H1 (cell line): ENCODE measurements at regions not wholly inside any gene's neighbourhood (a gene's known extent, or its start where the extent isn't known, plus 50 kb on each side); places are given as distances from the start of the nearest gene placed in this dataset.

ENCODE experiments used
- CTCF ChIA-PET: fragments of 300-600 bp; sonication (Branson Sonifier 250); formaldehyde crosslinking; loops from one replicate; lab custom pipeline; 2021; ENCODE audit not compliant: partially characterized antibody; lab: Charles Lee
- POLR2A ChIA-PET: fragments of 300-600 bp; sonication (Branson Sonifier 250); formaldehyde crosslinking; loops from one replicate; lab custom pipeline; 2021; ENCODE audit warnings: inconsistent platforms; ENCODE audit not compliant: partially characterized antibody; lab: Charles Lee
- DNase-seq, 2 experiments: peaks; one replicate each; pipeline versions ENCODE4 v3.0.0 to v3.0.0-alpha.2; 2010 to 2022; ENCODE audit warnings: low spot score in 2 of 2, low read depth in 1 of 2, mixed read lengths in 1 of 2
- FAIRE-seq: peaks from 2 replicates; lab custom pipeline; 2011; peaks lifted over from hg19 to GRCh38; lab: Jason Lieb, UNC
- H2AFZ ChIP-seq: 2 replicates; pipeline ENCODE4 v1.8.1; 2012; ENCODE audit warnings: low read length, inconsistent platforms
- H2AK5ac ChIP-seq: 2 replicates; pipeline ENCODE4 v1.6.1; 2013; ENCODE audit warnings: low read depth, low read length
- H2BK120ac ChIP-seq: replicated peaks from 2 replicates; pipeline ENCODE3; 2013; ENCODE audit warnings: low read depth, low read length, inconsistent platforms
- H2BK12ac ChIP-seq: 2 replicates; pipeline ENCODE4 v1.6.1; 2013; ENCODE audit warnings: low read depth, low read length
- H2BK15ac ChIP-seq: 2 replicates; pipeline ENCODE4 v1.6.1; 2013; ENCODE audit warnings: low read length
- H2BK20ac ChIP-seq: 2 replicates; pipeline ENCODE4 v1.6.1; 2013; ENCODE audit warnings: low read length
- H2BK5ac ChIP-seq: 2 replicates; pipeline ENCODE4 v1.6.1; 2013; ENCODE audit warnings: low read depth, low read length
- H3K14ac ChIP-seq: 2 replicates; pipeline ENCODE4 v1.6.1; 2013; ENCODE audit warnings: inconsistent platforms; ENCODE audit not compliant: insufficient read length
- H3K18ac ChIP-seq: 2 replicates; pipeline ENCODE4 v1.6.1; 2013; ENCODE audit warnings: low read length; ENCODE audit errors: extremely low read depth
- H3K23ac ChIP-seq: 2 replicates; pipeline ENCODE4 v1.6.1; 2013; ENCODE audit warnings: inconsistent platforms; ENCODE audit not compliant: insufficient read length
- H3K23me2 ChIP-seq: 2 replicates; pipeline ENCODE4 v1.6.1; 2013; ENCODE audit warnings: low read depth, low read length
- H3K27ac ChIP-seq: 2 replicates; pipeline ENCODE4 v1.6.1; 2011; ENCODE audit warnings: low read depth, low read length, inconsistent platforms
- H3K27me3 ChIP-seq, 4 experiments: replicated peaks in 1 of 4; 1 replicate in 1 of 4; 2 replicates in 3 of 4; pipeline versions ENCODE4 v1.6.1 to v1.8.1; 2011 to 2013; ENCODE audit warnings: low read length in 3 of 4, mild to moderate bottlenecking in 3 of 4, inconsistent platforms in 2 of 4, mixed read lengths in 2 of 4, moderate library complexity in 1 of 4; ENCODE audit not compliant: control insufficient read depth in 3 of 4, insufficient read depth in 3 of 4; ENCODE audit errors: extremely low read depth in 1 of 4
- H3K36me3 ChIP-seq, 4 experiments: 2 replicates each; pipeline versions ENCODE4 v1.6.1 to v1.8.1; 2011 to 2013; ENCODE audit warnings: mild to moderate bottlenecking in 4 of 4, low read length in 3 of 4, moderate library complexity in 2 of 4, control low read depth in 1 of 4, inconsistent platforms in 1 of 4; ENCODE audit not compliant: insufficient read depth in 4 of 4, control insufficient read depth in 2 of 4
- H3K4ac ChIP-seq: replicated peaks from 2 replicates; pipeline ENCODE3; 2013; ENCODE audit warnings: low read length, low read depth, mixed read lengths, inconsistent platforms; ENCODE audit not compliant: insufficient read length
- H3K4me1 ChIP-seq, 4 experiments: replicated peaks in 1 of 4; 1 replicate in 1 of 4; 2 replicates in 3 of 4; pipeline versions ENCODE4 v1.6.1 to v1.8.1; 2011 to 2013; ENCODE audit warnings: low read length in 3 of 4, inconsistent platforms in 2 of 4, mixed read lengths in 1 of 4; ENCODE audit not compliant: insufficient read depth in 4 of 4, control insufficient read depth in 3 of 4
- H3K4me2 ChIP-seq, 2 experiments: 2 replicates each; pipeline versions ENCODE4 v1.6.1 to v1.8.1; 2011 to 2013; ENCODE audit warnings: low read depth in 2 of 2, low read length in 2 of 2, control low read depth in 1 of 2, inconsistent platforms in 1 of 2, mild to moderate bottlenecking in 1 of 2; ENCODE audit not compliant: insufficient read depth in 1 of 2
- H3K4me3 ChIP-seq, 4 experiments: fragments of 200-600, 300-600 bp in 1 of 4; sonication (generic), shearing (Covaris generic), sonication (Bioruptor Twin) in 1 of 4; 2 replicates each; pipeline versions ENCODE4 v1.5.1 to v1.8.1; 2011 to 2016; ENCODE audit warnings: low read length in 4 of 4, low read depth in 3 of 4, control low read depth in 2 of 4, inconsistent platforms in 2 of 4, mild to moderate bottlenecking in 2 of 4, mixed read lengths in 1 of 4, moderate library complexity in 1 of 4; ENCODE audit not compliant: insufficient read depth in 2 of 4; ENCODE audit errors: extremely low read depth in 1 of 4
- H3K56ac ChIP-seq: replicated peaks from 2 replicates; pipeline ENCODE3; 2013; ENCODE audit warnings: low read depth, mild to moderate bottlenecking, mixed read lengths, low read length, inconsistent platforms; ENCODE audit not compliant: insufficient read length
- H3K79me1 ChIP-seq: 2 replicates; pipeline ENCODE4 v1.6.1; 2013; ENCODE audit warnings: low read depth, low read length, control low read depth
- H3K79me2 ChIP-seq, 2 experiments: 2 replicates each; pipeline versions ENCODE4 v1.6.1 to v1.8.1; 2012 to 2013; ENCODE audit warnings: low read length in 2 of 2, mild to moderate bottlenecking in 2 of 2, inconsistent platforms in 1 of 2; ENCODE audit not compliant: insufficient read depth in 2 of 2, control insufficient read depth in 1 of 2
- H3K9ac ChIP-seq, 4 experiments: replicated peaks in 1 of 4; 1 replicate in 1 of 4; 2 replicates in 3 of 4; pipeline versions ENCODE4 v1.6.1 to v1.8.1; 2011 to 2013; ENCODE audit warnings: low read depth in 3 of 4, low read length in 3 of 4, control low read depth in 2 of 4, mild to moderate bottlenecking in 2 of 4, moderate library complexity in 2 of 4, inconsistent platforms in 1 of 4; ENCODE audit errors: extremely low read depth in 1 of 4
- H3K9me3 ChIP-seq, 2 experiments: 2 replicates each; pipeline versions ENCODE4 v1.6.1 to v1.8.1; 2012 to 2013; ENCODE audit warnings: mild to moderate bottlenecking in 2 of 2, moderate library complexity in 2 of 2, control low read depth in 1 of 2, inconsistent platforms in 1 of 2, low read depth in 1 of 2, low read length in 1 of 2, mixed read lengths in 1 of 2; ENCODE audit not compliant: insufficient read depth in 2 of 2
- H4K20me1 ChIP-seq, 2 experiments: replicated peaks in 1 of 2; 2 replicates each; pipeline versions ENCODE3 to v1.8.1; 2011 to 2013; ENCODE audit warnings: inconsistent platforms in 2 of 2, low read length in 2 of 2, mild to moderate bottlenecking in 1 of 2; ENCODE audit not compliant: insufficient read depth in 2 of 2, control insufficient read depth in 1 of 2
- H4K5ac ChIP-seq: 2 replicates; pipeline ENCODE4 v1.6.1; 2013; ENCODE audit warnings: low read length, low read depth, mixed read lengths, inconsistent platforms; ENCODE audit not compliant: insufficient read length
- H4K8ac ChIP-seq: 2 replicates; pipeline ENCODE4 v1.8.0; 2013; ENCODE audit warnings: mild to moderate bottlenecking, moderate library complexity, low read length, inconsistent platforms; ENCODE audit not compliant: insufficient read depth; ENCODE audit errors: extremely low read depth
- H4K91ac ChIP-seq: replicated peaks from 2 replicates; pipeline ENCODE3; 2013; ENCODE audit warnings: low read length, mixed read lengths, inconsistent platforms; ENCODE audit not compliant: insufficient read length
- BCL11A ChIP-seq, 2 experiments: IDR thresholded peaks; one replicate each; pipeline ENCODE4 v1.6.1; 2011; ENCODE audit warnings: low read depth in 2 of 2, low read length in 2 of 2, mild to moderate bottlenecking in 2 of 2
- E2F6 ChIP-seq: IDR thresholded peaks from 2 replicates; pipeline ENCODE4 v1.6.1; 2012; ENCODE audit warnings: inconsistent platforms
- EP300 ChIP-seq, 2 experiments: IDR thresholded peaks; 1 replicate in 1 of 2; 2 replicates in 1 of 2; pipeline ENCODE4 v1.6.1; 2011 to 2012; ENCODE audit warnings: low read depth in 2 of 2, low read length in 2 of 2, mild to moderate bottlenecking in 2 of 2, borderline replicate concordance in 1 of 2, inconsistent platforms in 1 of 2, moderate library complexity in 1 of 2
- EZH2 ChIP-seq: fragments of 200-600 bp; sonication (generic); IDR thresholded peaks from 2 replicates; pipeline ENCODE4 v1.7.1; 2012; ENCODE audit warnings: low read depth, mild to moderate bottlenecking, moderate library complexity, low read length, inconsistent platforms; ENCODE audit not compliant: severe bottlenecking
- HDAC6 ChIP-seq: IDR thresholded peaks from one replicate; pipeline ENCODE4 v1.7.1; 2012; ENCODE audit warnings: low read depth, mild to moderate bottlenecking, inconsistent platforms, low read length, moderate library complexity
- JUND ChIP-seq: IDR thresholded peaks from 2 replicates; pipeline ENCODE4 v1.6.1; 2011; ENCODE audit warnings: mild to moderate bottlenecking, improper control_type of control experiment, low read length
- KDM5A ChIP-seq: fragments of 200-600 bp; IDR thresholded peaks from 2 replicates; pipeline ENCODE4 v1.7.1; 2012; ENCODE audit warnings: mild to moderate bottlenecking, low read length, inconsistent platforms, mixed read lengths
- RAD21 ChIP-seq, 2 experiments: IDR thresholded peaks in 1 of 2; conservative IDR thresholded peaks in 1 of 2; 2 replicates each; pipeline ENCODE4 v1.6.1; 2011; ENCODE audit warnings: low read depth in 2 of 2, low read length in 2 of 2, improper control_type of control experiment in 1 of 2, inconsistent platforms in 1 of 2, mild to moderate bottlenecking in 1 of 2, moderate library complexity in 1 of 2
- RFX5 ChIP-seq: IDR thresholded peaks from 2 replicates; pipeline ENCODE4 v1.6.1; 2011; ENCODE audit warnings: low read depth, low read length, improper control_type of control experiment, borderline replicate concordance
- RXRA ChIP-seq: IDR thresholded peaks from 2 replicates; pipeline ENCODE4 v1.6.1; 2011; ENCODE audit warnings: low read depth, mild to moderate bottlenecking, low read length, moderate library complexity; ENCODE audit not compliant: insufficient read depth
- SP1 ChIP-seq: IDR thresholded peaks from 2 replicates; pipeline ENCODE4 v1.6.1; 2011; ENCODE audit warnings: low read depth, low read length
- WGBS, 2 experiments: shearing (Covaris generic) in 1 of 2; methylation state at CpG; one replicate each; pipeline versions ENCODE4 v1.1.6 to v1.1.7; 2013 to 2015; ENCODE audit warnings: low lambda C conversion rate in 2 of 2, mixed read lengths in 2 of 2, inconsistent platforms in 1 of 2, low coverage in 1 of 2, missing lambda C conversion rate in 1 of 2; ENCODE audit not compliant: insufficient replicate concordance in 2 of 2, insufficient coverage in 1 of 2, insufficient read length in 1 of 2; ENCODE audit errors: extremely low coverage in 1 of 2, missing lambda C conversion rate in 1 of 2; 5-methylcytosine and 5-hydroxymethylcytosine counted together

- no peaks in the 10 kb centered on the region for H3K79me1 ChIP-seq
- no peak overlapping the region for H2BK15ac ChIP-seq
- H4K8ac ChIP-seq: no peak overlapping the region
- 0 out of 2 replicates have a peak overlapping the region, but pooled peaks have one; percentile 13 for H3K18ac ChIP-seq
- peaks cover 0 to 2% (median 0%) of the 10 kb centered on the region in 4 experiments; a peak in 1 of 7 replicates for H3K27me3 ChIP-seq
- no peaks in the 10 kb centered on the region for H3K36me3 ChIP-seq
- H3K14ac ChIP-seq: no peak overlapping the region
- H2BK12ac ChIP-seq: no peak overlapping the region
- no peak overlapping the region for H3K56ac ChIP-seq
- no peaks in the 10 kb centered on the region for H3K23me2 ChIP-seq
- H3K4me3 ChIP-seq: no peak overlapping the region
- CTCF ChIA-PET: interaction anchor here (0.5 to 1.8 kb wide), 4 partner anchors 34 to 498 kb away, joined by 3 to 5 read pairs (median 3); no protein-coding TSS in a partner anchor
- no peak overlapping the region for H3K4me2 ChIP-seq
- H2BK120ac ChIP-seq: no peak overlapping the region
- no peaks in the 10 kb centered on the region; a peak in 1 of 7 replicates for H3K4me1 ChIP-seq
- DNase-seq: no peak
- WGBS, 2 experiments: 93% methylated on average over 4 of the region's 5 CpGs; no CpG with 5 or more reads in 1 of the 2 experiments
- FAIRE-seq: no peak
- no peak overlapping the region for H4K91ac ChIP-seq
- no peak overlapping the region for H3K4ac ChIP-seq
- no peak overlapping the region for H2BK5ac ChIP-seq
- H2BK20ac ChIP-seq: no peak overlapping the region
- POLR2A ChIA-PET: no interaction called here
- no peak overlapping the region; the same call in 1 of the 2 replicates for H2AFZ ChIP-seq
- H2AK5ac ChIP-seq: no peak overlapping the region
- H3K23ac ChIP-seq: no peak overlapping the region
- no peaks in the 10 kb centered on the region for H3K9me3 ChIP-seq
- H3K27ac ChIP-seq: no peak overlapping the region
- no peaks in the 10 kb centered on the region for H4K20me1 ChIP-seq
- no peaks in the 10 kb centered on the region for H3K79me2 ChIP-seq
- no peak overlapping the region for H4K5ac ChIP-seq
- no peak overlapping the region for H3K9ac ChIP-seq
- no peak for TF ChIP-seq JUND
- no peak for TF ChIP-seq BCL11A (IDR thresholded peaks at IDR 0.05; ENCODE audit: low read depth in 2 of 2, low read length in 2 of 2)
- no peak for TF ChIP-seq KDM5A
- no peak for TF ChIP-seq EP300 (IDR thresholded peaks at IDR 0.05; ENCODE audit: borderline replicate concordance in 1 of 2, low read depth in 2 of 2, low read length in 2 of 2)
- no peak for TF ChIP-seq RFX5
- TF ChIP-seq HDAC6: no peak
- no peak for TF ChIP-seq E2F6
- TF ChIP-seq SP1: no peak
- no peak for TF ChIP-seq RXRA
- TF ChIP-seq RAD21 (IDR thresholded peaks at IDR 0.05 in 1 of 2, conservative IDR thresholded peaks at IDR 0.05 in 1 of 2; ENCODE audit: low read depth in 2 of 2, low read length in 2 of 2): no peak
- no peak for TF ChIP-seq EZH2
Observed at GRCh38 chr14:101399737-101400517, 161.4 kb upstream of the DIO3 start.
